ENCODE measurements at regions not wholly inside any gene's neighbourhood (a gene's known extent, or its start where the extent isn't known, plus 50 kb on each side); places are given as distances from the start of the nearest gene placed in this dataset.

DNA sequence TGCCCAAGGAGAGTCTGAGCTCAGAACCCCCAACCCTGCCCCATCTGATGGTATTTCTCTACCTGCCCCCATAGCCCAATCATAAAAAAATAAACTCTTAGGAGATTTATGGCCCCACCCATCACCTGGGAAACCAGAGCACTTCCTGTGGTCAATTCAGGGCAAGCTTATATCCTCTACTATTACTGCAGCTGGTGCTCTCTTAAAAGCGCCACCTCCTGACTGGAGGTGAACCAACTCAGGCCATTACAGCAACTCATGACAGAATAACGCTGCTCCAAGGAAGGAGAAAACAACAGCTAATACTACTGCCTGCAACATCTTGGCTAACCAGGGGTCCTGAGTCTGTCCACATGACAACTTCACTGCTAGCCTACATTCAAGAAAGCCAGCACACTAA is 195.7 kb downstream of the MTCL1 start (continued):
- TF ChIP-seq ELK3 (CRISPR knock-in tag; IDR thresholded peaks at IDR 0.05) (no peak), ARHGAP35 (IDR thresholded peaks at IDR 0.05; ENCODE audit: partially characterized antibody) (no peak), HNRNPL (IDR thresholded peaks at IDR 0.05; ENCODE audit: low read depth, low read length) (no peak), SMARCC2 (IDR thresholded peaks at IDR 0.05; ENCODE audit: low read depth) (no peak)
- TF ChIP-seq, protein P1, sequence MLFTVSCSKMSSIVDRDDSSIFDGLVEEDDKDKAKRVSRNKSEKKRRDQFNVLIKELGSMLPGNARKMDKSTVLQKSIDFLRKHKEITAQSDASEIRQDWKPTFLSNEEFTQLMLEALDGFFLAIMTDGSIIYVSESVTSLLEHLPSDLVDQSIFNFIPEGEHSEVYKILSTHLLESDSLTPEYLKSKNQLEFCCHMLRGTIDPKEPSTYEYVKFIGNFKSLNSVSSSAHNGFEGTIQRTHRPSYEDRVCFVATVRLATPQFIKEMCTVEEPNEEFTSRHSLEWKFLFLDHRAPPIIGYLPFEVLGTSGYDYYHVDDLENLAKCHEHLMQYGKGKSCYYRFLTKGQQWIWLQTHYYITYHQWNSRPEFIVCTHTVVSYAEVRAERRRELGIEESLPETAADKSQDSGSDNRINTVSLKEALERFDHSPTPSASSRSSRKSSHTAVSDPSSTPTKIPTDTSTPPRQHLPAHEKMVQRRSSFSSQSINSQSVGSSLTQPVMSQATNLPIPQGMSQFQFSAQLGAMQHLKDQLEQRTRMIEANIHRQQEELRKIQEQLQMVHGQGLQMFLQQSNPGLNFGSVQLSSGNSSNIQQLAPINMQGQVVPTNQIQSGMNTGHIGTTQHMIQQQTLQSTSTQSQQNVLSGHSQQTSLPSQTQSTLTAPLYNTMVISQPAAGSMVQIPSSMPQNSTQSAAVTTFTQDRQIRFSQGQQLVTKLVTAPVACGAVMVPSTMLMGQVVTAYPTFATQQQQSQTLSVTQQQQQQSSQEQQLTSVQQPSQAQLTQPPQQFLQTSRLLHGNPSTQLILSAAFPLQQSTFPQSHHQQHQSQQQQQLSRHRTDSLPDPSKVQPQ (CRISPR knock-in tag; IDR thresholded peaks at IDR 0.05; ENCODE audit: borderline replicate concordance) = no peak

GRCh38 chr18:8904316-8904715 is 198.2 kb upstream of the NDUFV2 start:
- Histone ChIP-seq H3K79me2 (ENCODE audit: control insufficient read depth, insufficient read depth, low read length) (no peaks in the 10 kb centered on the region), H3K9ac (ENCODE audit: insufficient read depth in 1 of 2, low read depth in 2 of 2, low read length in 2 of 2) (no peak overlapping the region), H3K4me1 (replicated peaks in 1 of 2; ENCODE audit: control insufficient read depth in 2 of 2, insufficient read depth in 2 of 2, low read length in 2 of 2) (no peaks in the 10 kb centered on the region), H3K4me2 (ENCODE audit: insufficient read depth, low read length) (no peak overlapping the region), H3K27me3 (ENCODE audit: control insufficient read depth in 2 of 2, insufficient read depth in 2 of 2, low read length in 2 of 2) (no peaks in the 10 kb centered on the region), H3K27ac (ENCODE audit: extremely low read depth, low read depth, low read length) (no peak overlapping the region), H3K9me1 (ENCODE audit: control insufficient read depth, insufficient read depth, low read length) (no peaks in the 10 kb centered on the region), H3K9me3 (replicated peaks; ENCODE audit: control insufficient read depth, insufficient read depth, low read depth, low read length) (peaks cover 5% of the 10 kb centered on the region), H3K4me3 (no peak overlapping the region), H2AFZ (ENCODE audit: low read depth, low read length) (no peak overlapping the region), H4K20me1 (replicated peaks; ENCODE audit: control insufficient read depth, insufficient read depth, low read length) (no peaks in the 10 kb centered on the region), H3K36me3 (ENCODE audit: control insufficient read depth, insufficient read depth, low read length) (no peaks in the 10 kb centered on the region)
- no peak for DNase-seq (ENCODE audit: extremely low read depth in 1 of 4, low spot score in 3 of 4)
- POLR2A ChIA-PET = no interaction called here
- TF ChIP-seq EGR1 (conservative IDR thresholded peaks at IDR 0.05) = no peak
- peak; percentile 95 for TF ChIP-seq ZNF324 (CRISPR knock-in tag; IDR thresholded peaks at IDR 0.05)
- TF ChIP-seq, protein P2, sequence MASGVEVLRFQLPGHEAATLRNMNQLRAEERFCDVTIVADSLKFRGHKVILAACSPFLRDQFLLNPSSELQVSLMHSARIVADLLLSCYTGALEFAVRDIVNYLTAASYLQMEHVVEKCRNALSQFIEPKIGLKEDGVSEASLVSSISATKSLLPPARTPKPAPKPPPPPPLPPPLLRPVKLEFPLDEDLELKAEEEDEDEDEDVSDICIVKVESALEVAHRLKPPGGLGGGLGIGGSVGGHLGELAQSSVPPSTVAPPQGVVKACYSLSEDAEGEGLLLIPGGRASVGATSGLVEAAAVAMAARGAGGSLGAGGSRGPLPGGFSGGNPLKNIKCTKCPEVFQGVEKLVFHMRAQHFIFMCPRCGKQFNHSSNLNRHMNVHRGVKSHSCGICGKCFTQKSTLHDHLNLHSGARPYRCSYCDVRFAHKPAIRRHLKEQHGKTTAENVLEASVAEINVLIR (CRISPR knock-in tag; IDR thresholded peaks at IDR 0.05) = no peak
- intact Hi-C loops (cut with micrococcal nuclease) = no loop called here
- no TSS peak for BruUV-seq (replicated peaks)
- no peak for FAIRE-seq
- no peak for ATAC-seq
- in situ Hi-C loops (cut with MboI) = no loop called here
- CTCF ChIA-PET (ENCODE audit: low intra/inter-chr PET ratio) = no interaction called here

Data from K562 (cell line).